ENCODE measurements at regions not wholly inside any gene's neighbourhood (a gene's known extent, or its start where the extent isn't known, plus 50 kb on each side); places are given as distances from the start of the nearest gene placed in this dataset.

GRCh38 chr2:128589681-128590080 is 271.0 kb upstream of the HS6ST1 start:
- Histone ChIP-seq H3K4me3 (no peak overlapping the region), H3K27ac (no peak overlapping the region), H3K27me3 (no peaks in the 10 kb centered on the region), H3K9me3 (no peaks in the 10 kb centered on the region), H3K36me3 (no peaks in the 10 kb centered on the region), H3K4me1 (ENCODE audit: insufficient read depth) (no peaks in the 10 kb centered on the region)
- DNase-seq, result no peak
- WGBS, 3 donors, result 94 to 97% (median 95%) methylated on average over 6 of the region's 6 CpGs
- TF ChIP-seq, protein P1, sequence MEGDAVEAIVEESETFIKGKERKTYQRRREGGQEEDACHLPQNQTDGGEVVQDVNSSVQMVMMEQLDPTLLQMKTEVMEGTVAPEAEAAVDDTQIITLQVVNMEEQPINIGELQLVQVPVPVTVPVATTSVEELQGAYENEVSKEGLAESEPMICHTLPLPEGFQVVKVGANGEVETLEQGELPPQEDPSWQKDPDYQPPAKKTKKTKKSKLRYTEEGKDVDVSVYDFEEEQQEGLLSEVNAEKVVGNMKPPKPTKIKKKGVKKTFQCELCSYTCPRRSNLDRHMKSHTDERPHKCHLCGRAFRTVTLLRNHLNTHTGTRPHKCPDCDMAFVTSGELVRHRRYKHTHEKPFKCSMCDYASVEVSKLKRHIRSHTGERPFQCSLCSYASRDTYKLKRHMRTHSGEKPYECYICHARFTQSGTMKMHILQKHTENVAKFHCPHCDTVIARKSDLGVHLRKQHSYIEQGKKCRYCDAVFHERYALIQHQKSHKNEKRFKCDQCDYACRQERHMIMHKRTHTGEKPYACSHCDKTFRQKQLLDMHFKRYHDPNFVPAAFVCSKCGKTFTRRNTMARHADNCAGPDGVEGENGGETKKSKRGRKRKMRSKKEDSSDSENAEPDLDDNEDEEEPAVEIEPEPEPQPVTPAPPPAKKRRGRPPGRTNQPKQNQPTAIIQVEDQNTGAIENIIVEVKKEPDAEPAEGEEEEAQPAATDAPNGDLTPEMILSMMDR (IDR thresholded peaks at IDR 0.05), result no peak
- TF ChIP-seq EP300 (IDR thresholded peaks at IDR 0.05) (no peak), POLR2A (IDR thresholded peaks at IDR 0.05) (no peak)
- intact Hi-C loops (cut with DNase I), result no loop called here

DNA sequence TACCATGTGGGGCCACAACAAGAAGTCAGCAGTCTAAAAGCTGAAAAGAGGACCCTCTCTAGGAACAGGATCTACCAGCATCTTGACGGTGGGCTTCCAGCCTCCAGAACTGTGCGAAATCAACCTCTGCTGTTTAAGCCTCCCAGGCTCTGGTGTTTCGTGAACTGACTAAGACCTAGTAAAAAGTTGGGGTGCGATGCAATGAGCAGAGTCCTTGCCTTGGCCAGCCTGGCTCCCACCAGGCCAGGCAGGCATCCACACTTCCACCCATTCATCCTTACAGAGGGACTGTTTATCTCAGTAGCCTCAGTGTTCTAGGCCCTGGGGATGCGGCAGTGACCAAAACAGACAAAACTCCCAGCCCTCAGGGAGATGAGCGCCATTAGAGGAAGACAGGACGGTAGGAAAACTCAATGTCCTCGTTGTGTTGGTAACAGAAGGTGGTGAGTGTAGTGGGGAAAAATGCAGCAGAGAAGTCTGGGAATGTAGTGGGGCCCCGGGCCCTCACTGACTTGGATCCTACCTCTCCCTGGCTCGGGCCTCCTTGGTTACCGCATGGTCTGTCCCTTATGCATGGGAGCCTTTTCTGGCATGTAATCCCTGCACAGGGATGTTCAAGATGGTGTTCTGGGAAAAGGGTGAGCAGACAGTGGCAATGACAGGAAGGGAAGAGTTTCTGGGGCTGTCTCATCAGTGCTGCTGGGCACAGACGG is 271.8 kb upstream of the HS6ST1 start:
- TF ChIP-seq POLR2A (IDR thresholded peaks at IDR 0.05) (no peak), EP300 (IDR thresholded peaks at IDR 0.05) (no peak)
- TF ChIP-seq, protein P1 (IDR thresholded peaks at IDR 0.05), result no peak
- Histone ChIP-seq H3K36me3 (no peaks in the 10 kb centered on the region), H3K27me3 (no peaks in the 10 kb centered on the region), H3K4me1 (ENCODE audit: insufficient read depth) (no peaks in the 10 kb centered on the region), H3K27ac (no peak overlapping the region), H3K4me3 (no peak overlapping the region), H3K9me3 (no peaks in the 10 kb centered on the region)
- intact Hi-C loops (cut with DNase I), result no loop called here
- WGBS, 3 donors, result 91% methylated on average over 12 of the region's 12 CpGs
- no peak for DNase-seq

DNA sequence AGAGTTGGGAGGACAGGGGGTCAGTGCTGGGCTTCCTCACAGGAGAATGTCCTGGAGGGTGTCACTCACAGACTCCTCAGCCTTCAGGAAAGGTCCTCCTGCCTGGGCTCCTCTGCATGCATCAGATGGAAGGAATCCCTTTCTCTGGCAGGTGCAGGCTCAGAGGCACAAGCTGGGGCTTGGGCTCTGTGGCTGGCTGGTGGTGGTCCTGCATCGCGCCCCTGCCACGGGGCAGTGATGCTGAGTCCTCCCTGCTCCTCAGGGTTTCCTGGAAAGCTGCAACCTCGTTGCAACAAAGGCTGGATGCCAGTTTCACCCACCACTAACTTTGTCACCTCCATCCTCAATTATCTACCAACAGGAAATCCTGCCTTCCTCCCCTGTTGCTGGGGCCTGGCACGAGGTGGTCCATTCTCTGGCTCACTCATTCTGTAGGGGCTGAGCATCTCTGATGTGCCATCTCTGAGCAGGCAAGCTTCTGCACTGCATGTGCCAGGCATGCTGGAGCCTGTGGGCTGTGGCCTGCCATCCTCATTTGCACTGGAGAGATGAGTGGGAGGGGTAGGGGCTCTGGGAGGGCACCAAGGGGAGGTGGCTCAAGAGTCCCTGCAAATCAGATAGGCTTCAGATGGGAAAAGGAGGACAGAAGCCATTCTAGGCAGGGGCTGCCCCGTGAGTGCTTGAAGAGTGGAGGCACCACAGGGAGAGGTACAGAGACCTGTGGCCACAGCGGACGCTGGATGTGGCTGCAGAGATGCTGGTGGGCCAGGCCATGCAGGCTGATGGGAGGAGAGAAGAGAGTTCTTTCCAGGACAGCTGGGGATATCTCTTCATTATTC is 272.6 kb upstream of the HS6ST1 start:
- 77 to 82% (median 81%) methylated on average over 8 of the region's 8 CpGs for WGBS, 3 donors
- Histone ChIP-seq H3K36me3 (no peaks in the 10 kb centered on the region), H3K4me1 (ENCODE audit: insufficient read depth) (no peaks in the 10 kb centered on the region), H3K9me3 (no peaks in the 10 kb centered on the region), H3K4me3 (no peak overlapping the region), H3K27me3 (no peaks in the 10 kb centered on the region), H3K27ac (no peak overlapping the region)
- TF ChIP-seq EP300 (IDR thresholded peaks at IDR 0.05) (no peak), POLR2A (IDR thresholded peaks at IDR 0.05) (no peak)
- TF ChIP-seq, protein P1 (IDR thresholded peaks at IDR 0.05), result no peak
- peak in 1 of 5 donors; percentile 16 for DNase-seq
- intact Hi-C loops (cut with DNase I), result no loop called here

DNA sequence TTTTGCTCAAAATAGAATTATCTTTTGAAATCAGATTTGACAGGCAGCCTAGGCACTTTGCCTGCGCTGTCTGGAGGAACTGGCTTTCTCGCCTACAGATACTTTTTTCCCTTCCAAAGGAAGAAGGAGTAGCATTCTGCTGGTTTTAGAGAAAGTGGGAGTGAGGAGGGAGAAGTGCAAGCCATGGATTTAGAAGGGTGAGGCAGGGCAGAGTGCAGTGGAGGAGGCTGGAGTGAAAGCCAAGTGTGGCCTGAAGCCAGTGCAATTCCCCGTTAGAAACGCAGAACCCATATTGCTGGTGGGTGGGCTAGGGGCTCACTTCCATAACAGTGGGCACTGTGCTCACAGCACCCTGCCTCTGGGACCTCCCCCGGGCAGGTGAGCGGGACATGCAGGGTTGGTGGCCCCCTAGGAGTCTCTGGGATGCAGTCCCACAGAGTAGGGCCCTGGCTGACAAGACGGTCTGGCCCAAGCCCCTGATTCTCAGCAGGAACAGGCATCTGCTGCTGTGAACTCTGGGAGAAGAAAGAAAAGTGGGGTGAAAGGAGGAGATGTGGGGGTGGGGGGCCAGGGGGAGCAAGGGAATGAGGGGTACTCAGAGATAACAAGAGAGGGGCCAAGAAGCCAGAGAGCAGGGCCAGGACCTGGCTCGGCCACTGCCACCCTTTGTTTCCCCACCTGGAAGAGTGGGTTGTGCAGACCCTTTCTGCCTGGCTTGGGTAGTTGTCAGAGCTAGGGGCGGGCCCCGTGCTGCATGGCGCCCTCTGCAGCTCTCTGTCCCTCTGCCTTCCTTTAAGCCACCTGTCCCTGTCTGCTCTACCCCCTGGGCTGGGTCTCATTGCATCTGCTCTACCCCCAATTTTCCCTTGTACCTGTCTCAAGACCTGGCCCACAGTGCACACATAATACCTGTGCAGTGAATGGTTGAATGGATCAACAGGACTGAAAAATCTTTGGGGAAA is 273.5 kb upstream of the HS6ST1 start:
- Histone ChIP-seq H3K27ac (no peak overlapping the region), H3K9me3 (no peaks in the 10 kb centered on the region), H3K4me1 (ENCODE audit: insufficient read depth) (no peaks in the 10 kb centered on the region), H3K4me3 (no peak overlapping the region), H3K36me3 (no peaks in the 10 kb centered on the region), H3K27me3 (no peaks in the 10 kb centered on the region)
- peak in 1 of 5 donors; percentile 27 for DNase-seq
- intact Hi-C loops (cut with DNase I), result no loop called here
- WGBS, 3 donors, result 57 to 65% (median 64%) methylated on average over 11 of the region's 11 CpGs
- TF ChIP-seq, protein P1 (IDR thresholded peaks at IDR 0.05), result no peak
- TF ChIP-seq EP300 (IDR thresholded peaks at IDR 0.05) (no peak), POLR2A (IDR thresholded peaks at IDR 0.05) (no peak)

Measured in ovary (tissue), 7 donors.